ENCODE measurements at regions not wholly inside any gene's neighbourhood (a gene's known extent, or its start where the extent isn't known, plus 50 kb on each side); places are given as distances from the start of the nearest gene placed in this dataset.

DNA sequence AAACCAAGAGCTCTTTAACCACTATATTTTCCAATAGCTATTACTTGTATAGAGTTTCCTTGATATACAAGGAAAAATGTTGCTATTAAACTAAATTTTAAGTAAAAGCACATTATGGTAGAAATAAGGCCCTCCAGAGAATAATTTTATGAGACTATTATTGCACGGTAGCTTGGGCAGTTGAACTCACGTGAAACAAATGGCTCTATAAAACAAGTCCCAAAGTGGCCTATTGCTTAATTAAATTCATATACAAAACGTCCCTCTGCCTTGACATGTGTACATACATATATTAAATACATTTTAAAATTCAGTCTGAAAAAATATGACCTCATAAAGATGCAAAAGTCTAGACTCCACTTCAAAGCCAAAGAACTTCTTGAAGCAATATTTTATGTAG, 582.2 kb downstream of the CENPC start:
- ChIA-PET POLR2A (no interaction called here), CTCF (no interaction called here)
- no TSS peak for BruUV-seq (replicated peaks)
- no peaks in the 10 kb centered on the region for H3K9me3 ChIP-seq (ENCODE audit: control insufficient read depth, insufficient read depth, low read depth, low read length)
- ATAC-seq (no peak), DNase-seq (ENCODE audit: low read depth, low spot score) (no peak)
- no peak for TF ChIP-seq POLR2AphosphoS5 (IDR thresholded peaks at IDR 0.05; ENCODE audit: low read depth, low read length)
- TF ChIP-seq TCF7L2 (IDR thresholded peaks at IDR 0.05; ENCODE audit: low read depth, low read length): no peak
- TF ChIP-seq, protein P1, sequence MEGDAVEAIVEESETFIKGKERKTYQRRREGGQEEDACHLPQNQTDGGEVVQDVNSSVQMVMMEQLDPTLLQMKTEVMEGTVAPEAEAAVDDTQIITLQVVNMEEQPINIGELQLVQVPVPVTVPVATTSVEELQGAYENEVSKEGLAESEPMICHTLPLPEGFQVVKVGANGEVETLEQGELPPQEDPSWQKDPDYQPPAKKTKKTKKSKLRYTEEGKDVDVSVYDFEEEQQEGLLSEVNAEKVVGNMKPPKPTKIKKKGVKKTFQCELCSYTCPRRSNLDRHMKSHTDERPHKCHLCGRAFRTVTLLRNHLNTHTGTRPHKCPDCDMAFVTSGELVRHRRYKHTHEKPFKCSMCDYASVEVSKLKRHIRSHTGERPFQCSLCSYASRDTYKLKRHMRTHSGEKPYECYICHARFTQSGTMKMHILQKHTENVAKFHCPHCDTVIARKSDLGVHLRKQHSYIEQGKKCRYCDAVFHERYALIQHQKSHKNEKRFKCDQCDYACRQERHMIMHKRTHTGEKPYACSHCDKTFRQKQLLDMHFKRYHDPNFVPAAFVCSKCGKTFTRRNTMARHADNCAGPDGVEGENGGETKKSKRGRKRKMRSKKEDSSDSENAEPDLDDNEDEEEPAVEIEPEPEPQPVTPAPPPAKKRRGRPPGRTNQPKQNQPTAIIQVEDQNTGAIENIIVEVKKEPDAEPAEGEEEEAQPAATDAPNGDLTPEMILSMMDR (IDR thresholded peaks at IDR 0.05): no peak
- TF ChIP-seq SIN3A (IDR thresholded peaks at IDR 0.05; ENCODE audit: borderline replicate concordance, insufficient read depth, low read depth, low read length): no peak
- TF ChIP-seq, protein P2, sequence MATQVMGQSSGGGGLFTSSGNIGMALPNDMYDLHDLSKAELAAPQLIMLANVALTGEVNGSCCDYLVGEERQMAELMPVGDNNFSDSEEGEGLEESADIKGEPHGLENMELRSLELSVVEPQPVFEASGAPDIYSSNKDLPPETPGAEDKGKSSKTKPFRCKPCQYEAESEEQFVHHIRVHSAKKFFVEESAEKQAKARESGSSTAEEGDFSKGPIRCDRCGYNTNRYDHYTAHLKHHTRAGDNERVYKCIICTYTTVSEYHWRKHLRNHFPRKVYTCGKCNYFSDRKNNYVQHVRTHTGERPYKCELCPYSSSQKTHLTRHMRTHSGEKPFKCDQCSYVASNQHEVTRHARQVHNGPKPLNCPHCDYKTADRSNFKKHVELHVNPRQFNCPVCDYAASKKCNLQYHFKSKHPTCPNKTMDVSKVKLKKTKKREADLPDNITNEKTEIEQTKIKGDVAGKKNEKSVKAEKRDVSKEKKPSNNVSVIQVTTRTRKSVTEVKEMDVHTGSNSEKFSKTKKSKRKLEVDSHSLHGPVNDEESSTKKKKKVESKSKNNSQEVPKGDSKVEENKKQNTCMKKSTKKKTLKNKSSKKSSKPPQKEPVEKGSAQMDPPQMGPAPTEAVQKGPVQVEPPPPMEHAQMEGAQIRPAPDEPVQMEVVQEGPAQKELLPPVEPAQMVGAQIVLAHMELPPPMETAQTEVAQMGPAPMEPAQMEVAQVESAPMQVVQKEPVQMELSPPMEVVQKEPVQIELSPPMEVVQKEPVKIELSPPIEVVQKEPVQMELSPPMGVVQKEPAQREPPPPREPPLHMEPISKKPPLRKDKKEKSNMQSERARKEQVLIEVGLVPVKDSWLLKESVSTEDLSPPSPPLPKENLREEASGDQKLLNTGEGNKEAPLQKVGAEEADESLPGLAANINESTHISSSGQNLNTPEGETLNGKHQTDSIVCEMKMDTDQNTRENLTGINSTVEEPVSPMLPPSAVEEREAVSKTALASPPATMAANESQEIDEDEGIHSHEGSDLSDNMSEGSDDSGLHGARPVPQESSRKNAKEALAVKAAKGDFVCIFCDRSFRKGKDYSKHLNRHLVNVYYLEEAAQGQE (IDR thresholded peaks at IDR 0.05; ENCODE audit: insufficient read depth in 1 of 2, low read depth in 2 of 2, low read length in 1 of 2): no peak
- H3K27me3 ChIP-seq (ENCODE audit: control insufficient read depth, insufficient read depth, low read length): no peaks in the 10 kb centered on the region
- H3K27ac ChIP-seq (ENCODE audit: low read length): no peak overlapping the region
- in situ Hi-C loops (cut with HindIII; ENCODE audit: low pct_unique_long_range_greater_than_20kb, low sequenced_read_pairs) (no loop called here), intact Hi-C loops (cut with micrococcal nuclease; ENCODE audit: unreplicated experiment) (no loop called here)
- no peaks in the 10 kb centered on the region for H3K36me3 ChIP-seq (ENCODE audit: control insufficient read depth, insufficient read depth, low read length)
- H3K4me3 ChIP-seq (ENCODE audit: low read depth in 2 of 2, low read length in 2 of 2): no peak overlapping the region
- no peaks in the 10 kb centered on the region for H3K4me1 ChIP-seq (ENCODE audit: control insufficient read depth, insufficient read depth, low read length)

DNA sequence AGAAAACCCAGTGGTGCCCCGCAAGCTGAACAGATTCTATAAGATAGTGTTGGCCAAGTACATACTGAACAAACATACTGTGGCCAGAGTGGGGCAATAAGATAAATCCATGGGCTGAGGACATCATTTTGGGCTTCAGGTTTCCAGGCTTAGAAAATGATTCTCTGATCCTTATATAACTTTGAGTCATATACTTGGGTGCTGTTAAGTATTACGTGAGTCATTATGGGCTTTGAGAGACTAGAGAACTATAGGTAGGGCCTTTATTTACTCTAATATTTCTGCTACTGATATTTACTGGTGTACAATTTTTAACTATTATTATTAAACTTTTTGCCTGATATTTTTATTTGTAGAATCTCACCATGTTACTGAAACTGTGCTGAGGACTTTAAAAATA, 586.1 kb downstream of the CENPC start:
- Histone ChIP-seq H3K36me3 (ENCODE audit: control insufficient read depth, insufficient read depth, low read length) (no peaks in the 10 kb centered on the region), H3K27ac (ENCODE audit: low read length) (no peak overlapping the region), H3K4me1 (ENCODE audit: control insufficient read depth, insufficient read depth, low read length) (no peaks in the 10 kb centered on the region), H3K4me3 (ENCODE audit: low read depth in 2 of 2, low read length in 2 of 2) (no peak overlapping the region), H3K9me3 (ENCODE audit: control insufficient read depth, insufficient read depth, low read depth, low read length) (no peaks in the 10 kb centered on the region), H3K27me3 (ENCODE audit: control insufficient read depth, insufficient read depth, low read length) (no peaks in the 10 kb centered on the region)
- in situ Hi-C loops (cut with HindIII; ENCODE audit: low pct_unique_long_range_greater_than_20kb, low sequenced_read_pairs) (no loop called here), intact Hi-C loops (cut with micrococcal nuclease; ENCODE audit: unreplicated experiment) (no loop called here)
- ATAC-seq (no peak), DNase-seq (ENCODE audit: low read depth, low spot score) (no peak)
- BruUV-seq (replicated peaks): no TSS peak
- TF ChIP-seq, protein P1 (IDR thresholded peaks at IDR 0.05): no peak
- TF ChIP-seq POLR2AphosphoS5 (IDR thresholded peaks at IDR 0.05; ENCODE audit: low read depth, low read length): no peak
- no peak for TF ChIP-seq SIN3A (IDR thresholded peaks at IDR 0.05; ENCODE audit: borderline replicate concordance, insufficient read depth, low read depth, low read length)
- no peak for TF ChIP-seq TCF7L2 (IDR thresholded peaks at IDR 0.05; ENCODE audit: low read depth, low read length)
- TF ChIP-seq, protein P2 (IDR thresholded peaks at IDR 0.05; ENCODE audit: insufficient read depth in 1 of 2, low read depth in 2 of 2, low read length in 1 of 2): no peak
- ChIA-PET POLR2A (no interaction called here), CTCF (no interaction called here)

Measured in Panc1 (cell line).